DND-41 (cell line): ENCODE measurements at regions not wholly inside any gene's neighbourhood (a gene's known extent, or its start where the extent isn't known, plus 50 kb on each side); places are given as distances from the start of the nearest gene placed in this dataset.

Source experiments
- EZH2 ChIP-seq: IDR thresholded peaks from 3 replicates; pipeline ENCODE4 v1.6.1; 2012; ENCODE audit warnings: borderline replicate concordance, low read depth, mild to moderate bottlenecking, moderate library complexity, low read length, inconsistent platforms; ENCODE audit not compliant: severe bottlenecking
- TF ChIP-seq, protein P1 (sequence below): IDR thresholded peaks from 2 replicates; pipeline ENCODE4 v1.5.1; 2012; ENCODE audit warnings: borderline replicate concordance, low read length, moderate library complexity, mild to moderate bottlenecking; ENCODE audit not compliant: poor library complexity, severe bottlenecking; ENCODE audit errors: extremely low read depth

DNA sequence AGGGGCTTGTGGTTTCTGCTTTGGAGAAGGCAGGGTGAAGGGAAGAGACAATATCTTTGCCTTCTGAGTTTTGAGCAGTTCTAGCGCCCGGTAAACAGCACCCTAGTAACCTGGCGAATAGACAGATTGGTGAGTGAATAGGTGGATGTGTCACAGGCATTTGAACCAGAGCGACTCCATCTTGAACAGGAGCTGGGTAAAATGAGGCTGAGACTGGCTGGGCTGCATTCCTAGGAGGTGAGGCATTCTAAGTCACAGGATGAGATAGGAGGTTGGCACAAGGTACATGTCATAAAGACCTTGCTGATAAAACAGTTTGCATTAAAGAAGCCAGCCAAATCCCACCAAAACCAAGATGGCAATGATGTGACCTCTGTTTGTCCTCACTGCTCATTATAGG, 643.6 kb upstream of the TMEM132C start:
- TF ChIP-seq, protein P1, sequence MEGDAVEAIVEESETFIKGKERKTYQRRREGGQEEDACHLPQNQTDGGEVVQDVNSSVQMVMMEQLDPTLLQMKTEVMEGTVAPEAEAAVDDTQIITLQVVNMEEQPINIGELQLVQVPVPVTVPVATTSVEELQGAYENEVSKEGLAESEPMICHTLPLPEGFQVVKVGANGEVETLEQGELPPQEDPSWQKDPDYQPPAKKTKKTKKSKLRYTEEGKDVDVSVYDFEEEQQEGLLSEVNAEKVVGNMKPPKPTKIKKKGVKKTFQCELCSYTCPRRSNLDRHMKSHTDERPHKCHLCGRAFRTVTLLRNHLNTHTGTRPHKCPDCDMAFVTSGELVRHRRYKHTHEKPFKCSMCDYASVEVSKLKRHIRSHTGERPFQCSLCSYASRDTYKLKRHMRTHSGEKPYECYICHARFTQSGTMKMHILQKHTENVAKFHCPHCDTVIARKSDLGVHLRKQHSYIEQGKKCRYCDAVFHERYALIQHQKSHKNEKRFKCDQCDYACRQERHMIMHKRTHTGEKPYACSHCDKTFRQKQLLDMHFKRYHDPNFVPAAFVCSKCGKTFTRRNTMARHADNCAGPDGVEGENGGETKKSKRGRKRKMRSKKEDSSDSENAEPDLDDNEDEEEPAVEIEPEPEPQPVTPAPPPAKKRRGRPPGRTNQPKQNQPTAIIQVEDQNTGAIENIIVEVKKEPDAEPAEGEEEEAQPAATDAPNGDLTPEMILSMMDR = no peak
- no peak for TF ChIP-seq EZH2
